ENCODE measurements at regions not wholly inside any gene's neighbourhood (a gene's known extent, or its start where the extent isn't known, plus 50 kb on each side); places are given as distances from the start of the nearest gene placed in this dataset.

DNA sequence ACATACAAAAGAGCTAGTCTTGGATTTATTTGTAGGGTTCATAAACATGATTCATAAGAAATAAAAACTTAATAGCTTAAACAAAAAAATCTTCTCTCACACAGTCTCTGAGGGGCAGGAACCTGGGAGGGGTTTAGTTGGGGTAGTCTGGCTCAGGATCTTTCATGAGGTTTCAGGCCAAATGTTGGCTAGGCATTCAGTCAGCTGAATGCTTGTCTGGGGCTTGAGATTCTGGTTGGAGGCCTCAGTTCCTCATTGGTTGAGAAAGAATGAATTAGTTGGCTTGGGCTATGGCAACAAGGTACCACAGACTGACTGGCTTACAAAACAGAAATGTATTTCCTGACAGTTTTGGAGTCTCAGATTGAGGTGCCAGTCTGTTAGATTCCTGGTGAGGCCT, 74.3 kb downstream of the ANKRD7 start:
- DNase-seq (ENCODE audit: low read depth), result no peak

DNA sequence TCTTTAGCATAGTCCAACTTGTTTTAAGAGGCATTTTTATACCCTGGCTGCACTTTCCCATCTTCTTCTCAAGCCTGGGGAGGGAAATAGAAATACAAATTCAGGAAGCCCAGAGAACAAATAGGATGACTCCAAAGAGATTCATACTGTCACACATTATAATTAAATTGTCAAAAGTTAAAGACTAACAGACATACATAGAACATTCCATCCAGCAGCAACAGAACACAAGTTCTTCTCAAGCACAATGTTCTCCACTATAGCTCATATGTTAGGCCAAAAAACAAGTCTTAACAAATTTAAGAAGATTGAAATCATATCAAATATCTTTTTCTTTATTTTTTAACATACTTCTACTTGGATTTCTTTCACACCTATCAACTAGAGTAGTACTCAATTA, 75.7 kb downstream of the ANKRD7 start:
- no peak for DNase-seq (ENCODE audit: low read depth)

DNA sequence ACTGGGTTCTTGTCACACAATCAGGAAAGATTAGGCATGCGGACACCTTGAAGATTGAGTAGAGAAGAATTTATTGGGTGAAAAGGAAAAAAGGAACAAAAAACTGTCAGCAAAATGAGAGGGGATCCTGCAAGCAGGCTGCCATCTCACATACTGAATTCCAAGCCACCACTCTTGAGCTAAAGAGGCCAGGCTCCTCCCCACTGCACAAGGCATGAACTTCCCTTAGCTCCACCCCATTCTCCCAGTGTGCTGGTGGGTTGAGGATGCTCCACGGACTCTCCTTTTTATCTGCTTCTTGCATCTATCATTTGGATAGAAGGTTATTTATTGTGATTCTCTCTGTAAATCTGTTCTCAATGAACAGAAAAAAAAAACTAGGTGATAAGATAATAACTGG, 79.6 kb downstream of the ANKRD7 start:
- no peak for DNase-seq (ENCODE audit: low read depth)

DNA sequence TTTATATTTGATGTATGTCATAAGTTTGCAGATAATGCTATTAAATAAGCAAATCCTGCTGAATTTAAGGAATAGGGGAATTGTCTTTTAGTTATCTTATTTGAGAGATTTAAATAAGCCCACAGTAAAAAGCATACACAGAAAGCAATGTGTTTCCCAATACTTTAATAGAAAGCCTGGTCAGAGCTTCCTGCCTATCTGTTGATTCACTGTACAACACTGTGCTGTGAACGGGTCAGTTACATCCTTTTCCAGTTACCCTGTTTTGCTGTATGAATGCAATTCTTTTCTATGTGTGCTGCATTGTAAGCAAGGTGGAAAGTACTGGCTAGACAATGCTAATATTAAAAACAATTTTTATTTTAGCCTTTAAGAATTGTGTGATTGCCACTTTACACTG, 81.2 kb downstream of the ANKRD7 start:
- DNase-seq (ENCODE audit: low read depth), result no peak

DNA sequence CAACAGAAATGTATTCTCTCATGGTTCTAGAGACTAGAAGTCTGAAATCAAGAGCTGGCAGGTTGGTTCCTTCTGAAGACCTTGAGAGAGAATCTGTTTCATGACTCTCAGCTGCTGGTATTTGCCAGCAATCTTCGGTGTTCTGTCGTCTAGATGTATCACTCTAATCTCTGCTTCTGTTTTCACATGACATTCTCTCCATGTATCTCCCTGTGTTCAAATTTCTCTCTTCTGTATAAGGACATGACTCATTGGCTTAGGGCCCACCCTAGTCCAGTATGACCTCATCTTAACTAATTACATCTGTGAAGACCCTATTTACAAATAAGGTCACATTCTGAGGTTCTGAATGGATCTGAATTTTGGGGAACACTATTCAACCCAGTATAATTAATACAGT, 82.3 kb downstream of the ANKRD7 start:
- DNase-seq (ENCODE audit: low read depth), result no peak

DNA sequence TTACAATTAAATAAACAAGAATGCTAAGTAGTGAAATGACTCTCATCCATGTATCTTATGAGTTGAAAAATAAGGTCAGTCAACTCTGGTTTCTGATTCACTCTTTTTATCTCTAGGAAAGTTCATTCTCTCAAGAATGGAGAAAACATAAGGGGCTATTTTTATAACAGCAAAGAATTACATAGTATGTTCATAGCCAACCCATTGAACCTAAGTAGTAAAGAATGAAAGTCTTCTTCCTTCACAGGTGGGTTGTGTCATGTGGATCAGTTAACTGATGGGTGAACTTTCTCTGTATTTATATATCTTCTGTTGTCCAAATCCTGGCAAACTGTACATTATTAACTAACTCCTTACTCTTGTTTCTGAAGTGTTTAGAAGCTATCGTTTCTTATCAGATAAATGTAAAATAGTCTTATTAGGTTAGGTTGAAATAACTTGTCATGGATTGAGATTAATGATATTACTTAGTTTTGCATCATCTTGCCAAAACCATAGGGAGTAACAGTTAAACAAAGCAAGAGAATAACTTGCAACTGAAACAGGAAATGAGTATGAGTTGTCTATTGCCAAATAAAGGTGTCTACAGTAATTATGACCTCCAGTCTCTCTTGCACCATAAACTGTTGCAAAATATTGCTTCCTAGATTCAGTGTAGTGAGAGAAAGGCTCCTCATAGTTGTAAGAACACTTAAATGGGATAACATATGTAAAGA, 86.8 kb downstream of the ANKRD7 start:
- DNase-seq (ENCODE audit: low read depth), result no peak

DNA sequence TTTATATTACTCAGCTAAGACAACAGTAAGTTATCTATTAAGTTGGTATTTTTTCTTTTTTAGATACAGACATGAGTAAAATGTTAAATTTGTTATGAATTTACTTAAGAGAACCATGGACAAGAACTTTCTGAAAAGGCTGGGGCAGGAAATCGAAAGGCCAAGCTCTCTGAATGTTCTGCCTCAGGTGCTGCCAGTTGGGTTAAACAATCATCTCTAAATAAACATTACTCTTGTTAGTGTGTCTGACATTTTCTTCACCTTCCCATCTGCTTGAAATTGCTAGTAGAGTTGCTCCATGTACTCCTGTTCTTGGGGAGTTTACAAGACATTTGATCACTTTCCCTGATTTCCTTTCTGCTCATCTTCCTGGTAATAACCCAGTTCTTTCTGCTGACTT, 87.5 kb downstream of the ANKRD7 start:
- no peak for DNase-seq (ENCODE audit: low read depth)

DNA sequence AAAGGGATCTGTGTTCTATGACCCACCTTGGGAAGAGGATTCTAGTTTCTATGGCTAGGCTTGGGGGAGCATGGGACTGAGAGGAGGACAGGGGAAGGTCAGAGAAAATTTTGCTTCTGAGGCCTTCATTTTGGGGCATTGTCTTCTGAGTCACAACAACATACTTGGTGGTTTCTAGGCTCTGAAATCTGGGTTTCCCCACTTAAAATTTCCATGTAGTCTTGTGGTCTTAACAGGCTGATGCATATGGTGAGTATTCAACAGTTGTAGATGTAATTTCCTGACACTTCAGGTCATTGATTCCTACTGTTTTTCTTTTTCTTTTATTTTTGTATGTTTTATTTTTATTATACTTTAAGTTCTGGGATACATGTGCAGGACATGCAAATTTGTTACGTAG, 88.5 kb downstream of the ANKRD7 start:
- DNase-seq (ENCODE audit: low read depth), result no peak

DNA sequence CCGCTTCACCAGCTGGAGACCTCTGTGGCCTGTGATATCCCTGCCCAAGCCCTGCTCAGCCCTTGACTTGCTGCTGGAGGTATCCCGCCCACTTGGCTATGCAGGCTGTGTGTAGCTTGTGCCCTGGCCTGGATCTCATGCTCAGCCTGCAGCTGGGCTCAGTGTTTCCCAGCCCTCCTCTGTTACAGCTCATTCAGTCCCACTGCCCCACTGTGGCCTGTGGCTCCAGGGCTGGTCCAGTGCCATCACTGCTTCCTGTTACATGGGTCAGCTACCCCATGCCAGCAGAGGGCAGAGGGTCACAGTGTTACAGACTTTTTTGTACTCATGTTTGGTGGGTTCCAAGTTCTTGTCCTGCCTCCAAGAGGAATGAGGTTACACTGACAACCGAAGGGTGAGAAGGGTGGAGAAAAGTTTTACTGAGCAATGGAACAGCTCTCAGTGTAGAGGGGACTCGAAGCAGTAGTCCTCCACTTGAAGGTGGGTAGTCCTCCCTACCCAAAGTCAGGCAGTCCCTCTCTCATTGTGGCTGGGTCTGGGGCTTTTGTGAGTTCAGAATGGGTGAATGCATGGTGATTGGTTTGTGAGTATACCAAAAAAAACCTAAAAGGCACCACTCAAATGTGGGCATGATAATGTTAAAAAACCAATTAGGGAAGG, 100.4 kb downstream of the ANKRD7 start:
- no peak for DNase-seq (ENCODE audit: low read depth)

DNA sequence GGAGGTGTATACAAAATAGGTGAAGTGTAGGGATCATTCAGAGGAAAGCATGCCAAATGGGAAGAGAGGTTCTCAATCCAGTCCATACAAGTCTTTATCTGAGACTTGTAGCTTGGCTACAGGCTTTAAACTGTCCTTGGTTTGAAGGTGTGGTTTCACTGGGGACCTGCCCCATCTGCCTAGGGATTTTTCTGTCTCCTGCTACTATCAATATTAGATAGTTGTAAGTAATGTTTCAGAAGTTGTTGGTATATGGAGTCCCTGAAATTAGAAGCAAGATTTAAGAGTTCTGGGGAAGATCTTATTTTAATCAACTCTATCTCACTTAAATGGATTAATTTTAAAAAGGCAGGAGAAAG, 100.9 kb downstream of the ANKRD7 start:
- DNase-seq (ENCODE audit: low read depth), result no peak

DNA sequence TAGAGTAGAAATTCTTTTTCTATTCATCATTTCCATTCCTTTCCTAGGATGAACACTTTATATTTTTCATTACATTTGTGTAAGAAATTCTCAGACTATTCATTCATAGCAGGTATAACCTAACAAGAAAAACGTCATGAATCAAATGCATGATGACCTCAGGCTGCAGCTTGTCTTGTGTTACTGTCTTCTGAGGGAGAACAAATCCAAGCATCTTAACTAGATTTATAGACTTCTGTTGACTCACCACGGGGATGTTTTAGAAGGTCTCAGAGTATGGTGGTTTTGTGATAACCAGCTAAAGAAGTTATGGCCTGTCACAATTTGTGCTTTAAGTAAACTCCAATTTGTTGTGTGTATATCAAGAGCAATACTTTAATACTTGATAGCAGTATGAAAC, 102.7 kb downstream of the ANKRD7 start:
- no peak for DNase-seq (ENCODE audit: low read depth)

DNA sequence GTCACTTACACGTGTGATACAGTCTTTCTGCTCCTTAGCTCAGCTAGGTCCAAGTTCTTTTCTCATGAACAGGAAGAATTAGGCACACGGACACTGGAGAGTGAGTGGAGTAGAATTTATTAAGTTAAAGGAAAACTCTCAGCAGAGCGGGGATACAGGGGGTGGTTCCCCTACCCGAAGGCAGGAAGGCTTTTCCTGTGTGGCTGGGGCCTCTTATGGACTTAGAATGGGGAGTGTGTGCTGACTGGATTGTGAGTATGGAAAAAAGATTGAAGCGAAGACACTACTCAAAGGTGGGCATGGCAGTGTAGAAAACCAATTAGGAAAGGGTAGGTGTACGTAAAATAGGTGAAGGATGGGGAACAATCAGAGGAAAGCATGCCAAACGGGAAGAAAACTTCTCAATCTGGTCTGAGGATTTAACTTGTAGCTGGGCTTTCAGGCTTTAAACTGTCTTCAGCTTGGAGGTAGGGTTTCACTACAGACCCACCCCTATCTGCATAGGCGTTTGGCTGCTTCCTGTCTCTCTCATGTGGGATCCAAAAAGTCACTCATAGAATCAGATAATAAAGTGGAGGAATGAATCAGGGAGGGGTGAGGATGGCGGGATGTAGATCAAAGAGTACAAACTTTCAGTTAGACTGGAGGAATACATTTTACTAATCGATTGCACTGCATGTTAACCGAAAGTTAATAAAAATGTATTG, 104.2 kb downstream of the ANKRD7 start:
- DNase-seq (ENCODE audit: low read depth), result no peak

DNA sequence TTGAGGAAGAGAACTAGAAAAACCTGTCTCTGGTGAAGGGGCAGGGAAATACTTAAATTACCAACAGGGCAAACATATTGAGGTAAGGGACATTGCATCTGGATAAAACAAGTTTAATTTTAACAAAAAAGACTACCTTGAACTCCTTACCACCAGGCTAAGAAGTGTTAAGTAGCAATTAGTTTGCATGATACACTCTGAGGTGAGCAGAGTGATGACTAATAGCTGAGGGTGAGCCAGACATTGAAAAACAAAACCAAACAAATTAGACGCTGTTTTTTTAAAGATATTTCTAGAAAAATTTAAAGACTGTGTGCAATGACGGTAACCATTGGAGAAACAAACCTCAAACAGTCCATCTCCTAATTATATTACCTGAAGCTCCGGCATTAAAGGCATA, 105.9 kb downstream of the ANKRD7 start:
- no peak for DNase-seq (ENCODE audit: low read depth)

DNA sequence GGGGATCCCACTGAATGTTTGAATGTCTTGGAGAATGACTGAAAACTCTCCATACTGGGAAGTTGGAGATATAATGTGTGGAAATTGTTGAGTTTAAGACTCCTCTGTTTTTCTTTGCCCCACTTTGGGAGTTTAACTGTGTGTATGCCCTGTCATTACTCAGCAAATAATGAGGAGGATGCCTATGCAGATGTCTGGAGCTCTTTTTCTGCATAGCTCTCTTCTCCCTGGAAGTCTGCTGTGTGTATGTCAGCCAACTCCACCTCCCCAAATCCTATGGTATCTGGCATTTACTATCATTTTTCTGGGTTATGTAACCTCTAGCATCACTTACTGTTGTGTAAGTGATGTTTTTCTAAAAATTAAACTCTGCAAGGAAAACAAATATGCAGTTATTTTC, 122.2 kb downstream of the ANKRD7 start:
- no peak for DNase-seq (ENCODE audit: low read depth)

DNA sequence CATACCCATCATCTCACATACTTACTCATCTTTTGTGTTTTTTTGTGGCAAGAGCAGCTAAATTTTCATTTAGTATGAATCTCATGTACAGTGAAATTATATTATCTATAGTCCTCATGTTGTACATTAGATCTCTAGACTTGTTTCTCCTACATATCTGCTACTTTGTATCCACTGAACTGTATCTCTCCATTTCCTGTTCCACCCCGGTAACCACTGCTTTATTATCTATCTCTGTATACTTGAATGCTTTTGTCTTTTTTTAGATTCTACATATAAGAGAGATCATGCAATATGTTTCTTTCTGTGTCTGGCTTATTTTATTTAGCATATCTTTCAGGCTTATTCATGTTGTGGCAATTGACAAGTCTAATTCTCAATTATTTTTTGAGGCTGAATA, 125.1 kb downstream of the ANKRD7 start:
- no peak for DNase-seq (ENCODE audit: low read depth)

DNA sequence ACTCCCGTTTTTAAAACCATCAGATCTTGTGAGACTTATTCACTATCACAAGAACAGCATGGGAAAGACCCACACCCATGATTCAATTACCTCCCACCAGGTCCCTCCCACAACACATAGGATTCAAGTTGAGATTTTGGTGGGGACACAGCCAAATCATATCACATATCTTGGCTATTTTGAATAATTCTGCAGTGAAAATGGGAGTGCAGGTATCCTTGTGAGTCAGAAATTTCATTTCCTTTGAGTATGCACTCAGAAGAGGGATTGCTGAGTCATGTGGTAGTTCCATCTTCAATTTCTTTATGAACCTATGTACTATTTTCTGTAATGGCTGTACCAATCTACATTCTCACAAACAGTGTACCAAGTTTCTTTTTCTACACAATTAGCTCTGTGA, 125.8 kb downstream of the ANKRD7 start:
- DNase-seq (ENCODE audit: low read depth), result no peak

DNA sequence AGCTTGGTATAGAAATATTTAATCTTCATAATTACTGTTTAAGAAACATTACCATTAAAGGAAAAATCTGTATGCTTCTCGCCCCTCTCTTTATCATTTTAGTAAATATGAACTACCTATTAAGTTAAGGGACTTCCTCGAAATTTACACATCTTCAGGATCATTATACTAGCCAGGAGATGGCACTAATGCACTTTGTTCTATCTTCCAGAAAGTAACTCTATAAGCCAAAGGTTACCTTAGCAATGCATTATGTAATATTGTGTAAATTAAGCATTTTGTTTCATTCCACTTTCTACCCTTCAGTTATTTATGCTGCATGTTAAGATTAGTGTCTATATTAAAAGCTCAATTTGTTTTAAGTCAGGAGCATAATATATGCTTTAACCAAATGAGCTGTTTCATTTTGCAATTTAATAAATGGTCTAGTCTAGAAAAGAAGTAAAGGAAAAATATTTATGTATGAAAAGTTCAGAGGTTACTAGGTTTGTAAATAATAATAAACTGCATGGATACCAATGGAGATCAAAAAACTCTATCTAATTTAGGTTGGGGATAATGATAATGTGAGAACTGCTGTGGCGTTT, 128.5 kb downstream of the ANKRD7 start:
- no peak for DNase-seq (ENCODE audit: low read depth)

DNA sequence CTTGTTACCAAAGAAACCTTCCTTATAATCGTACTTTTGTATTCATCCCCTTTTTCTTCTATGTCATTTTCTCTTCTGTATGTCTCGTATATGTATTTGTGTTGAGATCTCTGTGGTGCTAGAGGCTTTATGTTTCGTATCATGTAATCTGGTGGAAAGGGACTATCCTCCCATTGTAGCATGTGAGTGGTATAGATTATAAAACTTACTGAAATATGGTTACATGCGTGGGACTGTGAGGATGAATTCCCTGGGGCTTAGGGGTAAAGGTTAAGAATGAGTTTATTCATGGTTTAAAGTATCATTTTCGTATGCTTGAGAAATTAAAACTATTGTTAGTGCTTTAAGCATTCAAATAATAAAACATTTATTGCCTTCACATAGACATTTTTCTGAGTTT, 141.9 kb downstream of the ANKRD7 start:
- DNase-seq (ENCODE audit: low read depth), result no peak

DNA sequence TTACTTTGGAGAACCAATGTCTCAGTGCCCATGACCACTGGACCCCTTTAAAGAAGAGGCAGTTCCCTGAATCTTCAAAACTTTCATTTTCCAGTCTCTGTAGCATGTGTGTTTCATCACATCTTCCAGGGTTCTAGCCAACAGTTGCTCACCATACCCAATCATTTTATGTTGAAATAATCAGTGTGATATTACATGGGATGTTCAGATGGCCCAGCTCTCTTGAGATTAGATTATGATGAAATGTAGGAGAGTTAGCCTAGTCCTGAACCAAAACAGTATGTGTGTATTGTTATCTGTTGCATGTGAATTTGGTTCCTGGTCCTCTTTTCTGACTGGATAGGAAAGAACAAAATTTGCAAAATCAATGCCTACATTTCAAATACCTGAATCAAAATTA, 144.5 kb downstream of the ANKRD7 start:
- no peak for DNase-seq (ENCODE audit: low read depth)

DNA sequence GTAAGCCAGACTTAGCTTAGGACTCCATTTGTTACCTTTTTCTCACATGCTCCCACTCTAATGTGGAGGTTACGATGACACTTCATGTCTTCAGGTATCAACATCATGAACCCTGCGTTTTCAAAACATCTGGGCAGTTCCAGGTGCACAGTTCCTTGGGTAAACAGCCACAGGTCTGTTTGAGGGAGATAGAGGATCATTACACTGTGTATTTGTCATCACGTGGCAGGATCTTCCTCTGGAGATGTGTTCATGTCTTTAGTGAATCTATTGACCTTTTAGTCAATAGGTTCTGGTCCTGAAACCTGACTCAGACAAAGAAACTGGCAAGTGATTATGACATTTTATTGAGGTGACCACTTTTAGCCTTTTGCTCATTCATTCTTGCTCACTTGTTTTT, 145.5 kb downstream of the ANKRD7 start:
- no peak for DNase-seq (ENCODE audit: low read depth)

DNA sequence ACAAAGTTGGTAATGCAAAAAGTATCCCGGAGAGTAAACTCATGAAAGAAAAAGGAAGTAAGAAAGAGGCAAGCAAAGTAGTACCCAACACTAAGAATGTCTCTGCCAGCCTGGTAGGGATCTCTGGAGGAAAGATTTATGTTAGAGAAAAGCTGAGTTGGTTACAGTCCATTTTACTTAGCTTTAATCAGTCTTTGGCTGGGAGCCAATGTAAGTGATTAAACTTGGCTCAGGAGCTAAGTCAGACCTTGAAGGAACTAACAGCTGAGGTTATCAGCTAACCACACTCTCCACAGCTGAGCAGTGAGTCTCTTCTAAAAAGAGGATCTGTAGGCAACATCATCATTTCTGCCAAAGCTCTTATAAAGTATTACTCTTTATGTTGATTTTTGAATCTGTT, 148.0 kb downstream of the ANKRD7 start:
- peak; percentile 1 for DNase-seq (ENCODE audit: low read depth)

DNA sequence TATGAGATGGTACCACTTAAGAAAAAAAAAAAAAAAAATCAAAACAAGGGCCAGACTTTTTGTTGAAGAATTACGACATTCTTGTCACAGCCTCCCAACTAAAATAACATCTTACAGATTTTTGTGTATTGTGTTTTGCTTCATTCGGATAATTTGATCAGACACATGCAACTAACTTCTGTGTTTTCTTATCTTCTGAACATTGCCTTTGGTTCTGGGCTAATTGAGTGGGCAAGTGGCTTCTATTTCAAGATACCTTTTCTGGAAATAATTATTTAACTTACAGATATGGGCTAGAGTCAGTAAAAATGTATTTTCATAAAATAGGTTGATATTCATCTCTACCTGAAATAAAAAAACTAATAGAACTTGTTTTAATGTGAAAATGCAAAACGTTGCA, 165.1 kb downstream of the ANKRD7 start:
- no peak for DNase-seq (ENCODE audit: low read depth)

DNA sequence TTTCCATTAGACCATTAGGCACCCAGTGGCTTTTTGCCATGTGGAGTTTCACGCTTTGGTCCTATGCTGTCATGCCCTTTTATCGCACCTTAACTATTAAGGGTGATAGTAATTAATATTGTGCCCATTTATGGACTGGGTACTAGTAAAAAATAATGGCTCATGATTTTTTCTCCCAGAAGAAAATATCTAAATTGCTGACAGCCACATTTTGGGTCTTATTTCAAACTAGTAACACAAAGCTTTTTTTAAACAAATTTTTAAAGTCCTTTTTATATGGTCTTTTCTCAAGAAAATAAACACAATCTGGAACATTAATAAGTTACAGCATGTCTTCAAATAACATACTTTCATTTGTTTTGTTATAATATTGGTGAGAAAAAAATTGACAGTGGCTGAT, 179.7 kb downstream of the ANKRD7 start:
- no peak for DNase-seq (ENCODE audit: low read depth)

Measured in RPMI7951 (cell line).